Activated CD4-positive, alpha-beta T cell treated with anti-CD3 and anti-CD28 coated beads for 48 hours (primary cell): ENCODE measurements at regions not wholly inside any gene's neighbourhood (a gene's known extent, or its start where the extent isn't known, plus 50 kb on each side); places are given as distances from the start of the nearest gene placed in this dataset.

Source experiments
- DNase-seq: peaks from one replicate; pipeline ENCODE4 v3.0.0-alpha.2; 2020

- DNase-seq = no peak
These were observed 334.2 kb upstream of the SLC30A5 start for GRCh38 chr5:68759593-68759992.

- no peak for DNase-seq
These were observed 331.6 kb upstream of the SLC30A5 start for GRCh38 chr5:68762201-68762600.

GRCh38 chr5:68766952-68767464 is 326.8 kb upstream of the SLC30A5 start:
- no peak for DNase-seq

- no peak for DNase-seq
These were observed 323.3 kb upstream of the SLC30A5 start for GRCh38 chr5:68770551-68770950.

- no peak for DNase-seq
These were observed 322.6 kb upstream of the SLC30A5 start for GRCh38 chr5:68771221-68771620.

GRCh38 chr5:68771732-68772131 is 322.1 kb upstream of the SLC30A5 start:
- DNase-seq = no peak

GRCh38 chr5:68776381-68776780 is 317.4 kb upstream of the SLC30A5 start:
- no peak for DNase-seq

- no peak for DNase-seq
These were observed 316.7 kb upstream of the SLC30A5 start for GRCh38 chr5:68777135-68777534.

GRCh38 chr5:68778484-68778883 is 315.3 kb upstream of the SLC30A5 start:
- no peak for DNase-seq

- DNase-seq = no peak
These were observed 313.4 kb upstream of the SLC30A5 start for GRCh38 chr5:68780299-68780955.

GRCh38 chr5:68793074-68793473 is 300.7 kb upstream of the SLC30A5 start:
- no peak for DNase-seq

GRCh38 chr5:68793993-68794392 is 299.8 kb upstream of the SLC30A5 start:
- DNase-seq = no peak

- DNase-seq = no peak
These were observed 298.6 kb upstream of the SLC30A5 start for GRCh38 chr5:68795190-68795589.

- DNase-seq = no peak
These were observed 294.7 kb upstream of the SLC30A5 start for GRCh38 chr5:68798877-68799843.

GRCh38 chr5:68802430-68802829 is 291.4 kb upstream of the SLC30A5 start:
- DNase-seq = no peak

GRCh38 chr5:68803881-68804319 is 289.9 kb upstream of the SLC30A5 start:
- DNase-seq = no peak

- DNase-seq = no peak
These were observed 289.5 kb upstream of the SLC30A5 start for GRCh38 chr5:68804343-68804742.

GRCh38 chr5:68805444-68805843 is 288.4 kb upstream of the SLC30A5 start:
- DNase-seq = no peak

GRCh38 chr5:68817632-68818031 is 276.2 kb upstream of the SLC30A5 start:
- no peak for DNase-seq

- DNase-seq = no peak
These were observed 275.6 kb upstream of the SLC30A5 start for GRCh38 chr5:68818057-68818695.

GRCh38 chr5:68818870-68819269 is 274.9 kb upstream of the SLC30A5 start:
- DNase-seq = no peak

- no peak for DNase-seq
These were observed 272.8 kb upstream of the SLC30A5 start for GRCh38 chr5:68821056-68821455.

- DNase-seq = no peak
These were observed 271.0 kb upstream of the SLC30A5 start for GRCh38 chr5:68822796-68823195.
